HG03196 (cell line): ENCODE measurements at regions not wholly inside any gene's neighbourhood (a gene's known extent, or its start where the extent isn't known, plus 50 kb on each side); places are given as distances from the start of the nearest gene placed in this dataset.

Experiments
- ATAC-seq: cut with Tn5 transposase; IDR thresholded peaks from one replicate; pipeline ENCODE4 v1.9.1; 2021; ENCODE audit not compliant: unreplicated experiment

- ATAC-seq, result no peak
Measured at GRCh38 chr5:133715616-133716015, 103.3 kb upstream of the FSTL4 start.

- no peak for ATAC-seq
Measured at GRCh38 chr5:133715216-133715615, 102.9 kb upstream of the FSTL4 start.

GRCh38 chr5:133714161-133714915, 102.0 kb upstream of the FSTL4 start:
- ATAC-seq, result no peak

- no peak for ATAC-seq
Measured at GRCh38 chr5:133713751-133714150, 101.4 kb upstream of the FSTL4 start.

GRCh38 chr5:133713209-133713608, 100.9 kb upstream of the FSTL4 start:
- ATAC-seq, result no peak

- ATAC-seq, result no peak
Measured at GRCh38 chr5:133712562-133712961, 100.2 kb upstream of the FSTL4 start.

GRCh38 chr5:133709209-133709725, 96.9 kb upstream of the FSTL4 start:
- no peak for ATAC-seq

- ATAC-seq, result no peak
Measured at GRCh38 chr5:133708331-133708850, 96.0 kb upstream of the FSTL4 start.

GRCh38 chr5:133707629-133708028, 95.3 kb upstream of the FSTL4 start:
- ATAC-seq, result no peak

GRCh38 chr5:133706506-133707430, 94.4 kb upstream of the FSTL4 start:
- no peak for ATAC-seq

- ATAC-seq, result no peak
Measured at GRCh38 chr5:133705331-133705730, 93.0 kb upstream of the FSTL4 start.

GRCh38 chr5:133704411-133704810, 92.1 kb upstream of the FSTL4 start:
- no peak for ATAC-seq

GRCh38 chr5:133703935-133704334, 91.6 kb upstream of the FSTL4 start:
- ATAC-seq, result no peak

GRCh38 chr5:133702791-133703770, 90.7 kb upstream of the FSTL4 start:
- no peak for ATAC-seq

GRCh38 chr5:133701871-133702270, 89.5 kb upstream of the FSTL4 start:
- ATAC-seq, result no peak

- no peak for ATAC-seq
Measured at GRCh38 chr5:133700251-133700650, 87.9 kb upstream of the FSTL4 start.

GRCh38 chr5:133698646-133699526, 86.5 kb upstream of the FSTL4 start:
- ATAC-seq, result no peak

- no peak for ATAC-seq
Measured at GRCh38 chr5:133698259-133698554, 85.9 kb upstream of the FSTL4 start.

- no peak for ATAC-seq
Measured at GRCh38 chr5:133697536-133698258, 85.4 kb upstream of the FSTL4 start.
